ENCODE measurements at regions not wholly inside any gene's neighbourhood (a gene's known extent, or its start where the extent isn't known, plus 50 kb on each side); places are given as distances from the start of the nearest gene placed in this dataset.

DNA sequence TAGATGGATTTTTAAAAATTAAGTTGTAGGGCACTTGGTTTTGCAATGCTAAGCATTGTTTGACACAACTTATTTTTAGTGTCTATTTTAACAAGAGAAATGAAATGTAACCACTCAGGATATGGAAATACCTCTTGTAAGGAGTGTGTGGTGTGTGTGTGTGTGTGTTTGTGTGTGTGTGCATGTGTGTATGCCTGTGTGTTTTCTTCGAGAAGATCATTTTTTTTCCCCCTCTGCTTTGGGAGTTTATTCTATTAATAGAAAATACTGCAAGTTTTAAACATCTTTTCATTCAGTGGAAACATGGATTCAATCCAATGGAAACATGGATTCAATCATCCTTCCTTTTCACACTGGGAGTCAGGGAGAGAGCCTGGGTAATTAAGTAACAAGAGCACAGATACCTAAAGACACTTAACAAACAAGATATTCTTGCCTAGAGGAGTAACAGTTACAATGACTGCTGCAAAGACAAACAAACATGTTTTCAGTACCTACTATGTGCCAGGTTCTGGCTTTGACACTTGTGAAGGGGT lies 567.2 kb upstream of the TBL1XR1 start:
- Histone ChIP-seq H3K4me1 (replicated peaks in 1 of 4; ENCODE audit: control insufficient read depth in 3 of 4, insufficient read depth in 4 of 4, low read length in 3 of 4) (no peaks in the 10 kb centered on the region), H3K9me3 (ENCODE audit: insufficient read depth in 2 of 2, low read depth in 1 of 2, low read length in 1 of 2) (peaks cover 0 to 3% of the 10 kb centered on the region in 2 experiments; a peak in 1 of 4 replicates), H2BK120ac (replicated peaks; ENCODE audit: low read depth, low read length) (no peak overlapping the region), H3K27ac (ENCODE audit: low read depth, low read length) (no peak overlapping the region), H3K27me3 (replicated peaks in 1 of 4; ENCODE audit: control insufficient read depth in 3 of 4, extremely low read depth in 1 of 4, insufficient read depth in 3 of 4, low read length in 3 of 4) (no peaks in the 10 kb centered on the region), H3K56ac (replicated peaks; ENCODE audit: insufficient read length, low read depth, low read length) (no peak overlapping the region), H3K23ac (ENCODE audit: insufficient read length) (no peak overlapping the region), H3K23me2 (ENCODE audit: low read depth, low read length) (no peaks in the 10 kb centered on the region; the same call in 1 of the 2 replicates), H3K4me2 (ENCODE audit: insufficient read depth in 1 of 2, low read depth in 2 of 2, low read length in 2 of 2) (no peak overlapping the region), H3K79me2 (ENCODE audit: control insufficient read depth in 1 of 2, insufficient read depth in 2 of 2, low read length in 2 of 2) (no peaks in the 10 kb centered on the region), H3K9ac (replicated peaks in 1 of 4; ENCODE audit: extremely low read depth in 1 of 4, low read depth in 3 of 4, low read length in 3 of 4) (no peak overlapping the region), H2BK20ac (ENCODE audit: low read length) (no peak overlapping the region), H4K91ac (replicated peaks; ENCODE audit: insufficient read length, low read length) (no peak overlapping the region), H3K36me3 (ENCODE audit: control insufficient read depth in 2 of 4, insufficient read depth in 4 of 4, low read length in 3 of 4) (no peaks in the 10 kb centered on the region), H3K18ac (ENCODE audit: extremely low read depth, low read length) (no peak overlapping the region), H3K14ac (ENCODE audit: insufficient read length) (no peak overlapping the region), H2BK5ac (ENCODE audit: low read depth, low read length) (no peak overlapping the region), H4K8ac (ENCODE audit: extremely low read depth, insufficient read depth, low read length) (no peak overlapping the region), H3K79me1 (ENCODE audit: low read depth, low read length) (no peaks in the 10 kb centered on the region), H3K4me3 (ENCODE audit: extremely low read depth in 1 of 4, insufficient read depth in 2 of 4, low read depth in 3 of 4, low read length in 4 of 4) (no peak overlapping the region), H2AFZ (ENCODE audit: low read length) (no peak overlapping the region), H4K5ac (ENCODE audit: insufficient read length, low read depth, low read length) (no peak overlapping the region), H3K4ac (replicated peaks; ENCODE audit: insufficient read length, low read depth, low read length) (no peak overlapping the region), H2AK5ac (ENCODE audit: low read depth, low read length) (no peak overlapping the region), H2BK15ac (ENCODE audit: low read length) (no peak overlapping the region), H2BK12ac (ENCODE audit: low read depth, low read length) (no peak overlapping the region), H4K20me1 (replicated peaks in 1 of 2; ENCODE audit: control insufficient read depth in 1 of 2, insufficient read depth in 2 of 2, low read length in 2 of 2) (no peaks in the 10 kb centered on the region)
- TF ChIP-seq, protein P1, sequence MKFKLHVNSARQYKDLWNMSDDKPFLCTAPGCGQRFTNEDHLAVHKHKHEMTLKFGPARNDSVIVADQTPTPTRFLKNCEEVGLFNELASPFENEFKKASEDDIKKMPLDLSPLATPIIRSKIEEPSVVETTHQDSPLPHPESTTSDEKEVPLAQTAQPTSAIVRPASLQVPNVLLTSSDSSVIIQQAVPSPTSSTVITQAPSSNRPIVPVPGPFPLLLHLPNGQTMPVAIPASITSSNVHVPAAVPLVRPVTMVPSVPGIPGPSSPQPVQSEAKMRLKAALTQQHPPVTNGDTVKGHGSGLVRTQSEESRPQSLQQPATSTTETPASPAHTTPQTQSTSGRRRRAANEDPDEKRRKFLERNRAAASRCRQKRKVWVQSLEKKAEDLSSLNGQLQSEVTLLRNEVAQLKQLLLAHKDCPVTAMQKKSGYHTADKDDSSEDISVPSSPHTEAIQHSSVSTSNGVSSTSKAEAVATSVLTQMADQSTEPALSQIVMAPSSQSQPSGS (IDR thresholded peaks at IDR 0.05; ENCODE audit: low read length): no peak
- TF ChIP-seq, protein P2, sequence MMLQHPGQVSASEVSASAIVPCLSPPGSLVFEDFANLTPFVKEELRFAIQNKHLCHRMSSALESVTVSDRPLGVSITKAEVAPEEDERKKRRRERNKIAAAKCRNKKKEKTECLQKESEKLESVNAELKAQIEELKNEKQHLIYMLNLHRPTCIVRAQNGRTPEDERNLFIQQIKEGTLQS (IDR thresholded peaks at IDR 0.05; ENCODE audit: insufficient read depth, low read depth, low read length): no peak
- TF ChIP-seq NANOG (IDR thresholded peaks at IDR 0.05; ENCODE audit: insufficient read depth, low read depth, low read length, poor library complexity, severe bottlenecking) (no peak), GABPA (IDR thresholded peaks at IDR 0.05; ENCODE audit: borderline replicate concordance, insufficient read depth, low read length) (no peak), SP1 (IDR thresholded peaks at IDR 0.05; ENCODE audit: low read depth, low read length) (no peak), BACH1 (IDR thresholded peaks at IDR 0.05; ENCODE audit: low read length) (no peak)
- FAIRE-seq (no peak), DNase-seq (ENCODE audit: low read depth in 1 of 2, low spot score in 2 of 2) (no peak)
- WGBS, 2 experiments (ENCODE audit: extremely low coverage in 1 of 2, insufficient coverage in 1 of 2, insufficient read length in 1 of 2, insufficient replicate concordance in 2 of 2, low coverage in 1 of 2, low lambda C conversion rate in 2 of 2, missing lambda C conversion rate in 1 of 2): 88% methylated on average over 1 of the region's 1 CpG; no CpG with 5 or more reads in 1 of the 2 experiments
- CTCF ChIA-PET (ENCODE audit: partially characterized antibody): no interaction called here
- POLR2A ChIA-PET (ENCODE audit: partially characterized antibody): no interaction called here
